HEK293 (cell line): ENCODE measurements at regions not wholly inside any gene's neighbourhood (a gene's known extent, or its start where the extent isn't known, plus 50 kb on each side); places are given as distances from the start of the nearest gene placed in this dataset.

ENCODE experiments used
- CTCF ChIA-PET: fragments of 350-600 bp; formaldehyde crosslinking; extraction: SDS; loops from one replicate; lab custom pipeline; 2021; ENCODE audit warnings: antibody characterized with exemption; lab: Yijun Ruan, JAX
- POLR2A ChIA-PET: fragments of 300-600 bp; formaldehyde crosslinking; extraction: SDS; loops from one replicate; lab custom pipeline; 2020; ENCODE audit warnings: antibody characterized with exemption, inconsistent platforms; lab: Yijun Ruan, JAX
- H3K27ac ChIP-seq: fragments of 200-500 bp; sonication (Bioruptor generic); 2 replicates; pipeline ENCODE4 v1.5.1; 2014; ENCODE audit warnings: low read depth, low read length, control low read depth, inconsistent platforms; ENCODE audit errors: extremely low read depth
- H3K36me3 ChIP-seq, 2 experiments: fragments of 200-500 bp in 1 of 2; sonication (Bioruptor generic) in 1 of 2; 1 replicate in 1 of 2; 2 replicates in 1 of 2; pipeline ENCODE4 v1.5.1; 2014 to 2017; ENCODE audit warnings: inconsistent platforms in 2 of 2, low read length in 2 of 2; ENCODE audit not compliant: control insufficient read depth in 2 of 2, insufficient read depth in 1 of 2
- H3K4me1 ChIP-seq: fragments of 200-500 bp; sonication (Bioruptor generic); 2 replicates; pipeline ENCODE4 v1.5.1; 2014; ENCODE audit warnings: mild to moderate bottlenecking, low read length, inconsistent platforms; ENCODE audit not compliant: control insufficient read depth, insufficient read depth
- H3K4me3 ChIP-seq: 2 replicates; pipeline ENCODE4 v1.5.1; 2011; ENCODE audit warnings: low read depth, mild to moderate bottlenecking, control low read depth, low read length, moderate library complexity
- H3K9me3 ChIP-seq: fragments of 200-500 bp; sonication (Bioruptor generic); 2 replicates; pipeline ENCODE4 v1.5.1; 2014; ENCODE audit warnings: low read depth, low read length, inconsistent platforms; ENCODE audit not compliant: control insufficient read depth, insufficient read depth
- BCL11A ChIP-seq: fragments of 450-650 bp; formaldehyde crosslinking; IDR thresholded peaks from 2 replicates; pipeline ENCODE4 v1.5.1; 2016; ENCODE audit warnings: low read depth, missing biosample characterization, missing genetic modification characterization
- EGR2 ChIP-seq: fragments of 450-650 bp; formaldehyde crosslinking; IDR thresholded peaks from 2 replicates; pipeline ENCODE4 v1.5.1; 2016; ENCODE audit warnings: low read depth, missing biosample characterization, missing genetic modification characterization
- KLF8 ChIP-seq: fragments of 450-650 bp; formaldehyde crosslinking; IDR thresholded peaks from 2 replicates; pipeline ENCODE4 v1.5.1; 2016; ENCODE audit warnings: missing biosample characterization, missing genetic modification characterization
- SETDB1 ChIP-seq: IDR thresholded peaks from one replicate; pipeline ENCODE4 v1.6.1; 2017; ENCODE audit warnings: mild to moderate bottlenecking, low read length, moderate library complexity, mixed read lengths; ENCODE audit not compliant: insufficient read length
- ZFHX2 ChIP-seq: fragments of 450-650 bp; formaldehyde crosslinking; conservative IDR thresholded peaks from 2 replicates; pipeline ENCODE4 v1.5.1; 2016; ENCODE audit warnings: missing biosample characterization, missing genetic modification characterization
- ZNF133 ChIP-seq: fragments of 450-650 bp; formaldehyde crosslinking; IDR thresholded peaks from 2 replicates; pipeline ENCODE4 v1.5.1; 2016; ENCODE audit warnings: missing biosample characterization, missing genetic modification characterization
- ZNF169 ChIP-seq: fragments of 450-650 bp; formaldehyde crosslinking; IDR thresholded peaks from 2 replicates; pipeline ENCODE4 v1.5.1; 2016; ENCODE audit warnings: missing biosample characterization, missing genetic modification characterization
- ZNF404 ChIP-seq: fragments of 450-650 bp; formaldehyde crosslinking; IDR thresholded peaks from 2 replicates; pipeline ENCODE4 v1.5.1; 2017; ENCODE audit warnings: missing biosample characterization, missing genetic modification characterization
- ZNF416 ChIP-seq: fragments of 450-650 bp; formaldehyde crosslinking; IDR thresholded peaks from 2 replicates; pipeline ENCODE4 v1.5.1; 2016; ENCODE audit warnings: missing biosample characterization, missing genetic modification characterization
- ZNF433 ChIP-seq: fragments of 450-650 bp; formaldehyde crosslinking; IDR thresholded peaks from 2 replicates; pipeline ENCODE4 v1.5.1; 2016; ENCODE audit warnings: missing biosample characterization, missing genetic modification characterization, low read depth
- ZNF449 ChIP-seq: fragments of 450-650 bp; formaldehyde crosslinking; IDR thresholded peaks from 2 replicates; pipeline ENCODE4 v1.5.1; 2017; ENCODE audit warnings: missing biosample characterization, mild to moderate bottlenecking, missing genetic modification characterization, moderate library complexity
- ZNF488 ChIP-seq: fragments of 450-650 bp; formaldehyde crosslinking; IDR thresholded peaks from 2 replicates; pipeline ENCODE4 v1.5.1; 2016; ENCODE audit warnings: missing biosample characterization, missing genetic modification characterization
- ZNF514 ChIP-seq: fragments of 450-650 bp; formaldehyde crosslinking; IDR thresholded peaks from 2 replicates; pipeline ENCODE4 v1.5.1; 2016; ENCODE audit warnings: missing biosample characterization, missing genetic modification characterization
- ZNF518A ChIP-seq: fragments of 450-650 bp; formaldehyde crosslinking; conservative IDR thresholded peaks from 2 replicates; pipeline ENCODE4 v1.5.1; 2016; ENCODE audit warnings: low read depth, missing biosample characterization, missing genetic modification characterization
- ZNF521 ChIP-seq: fragments of 450-650 bp; formaldehyde crosslinking; IDR thresholded peaks from 2 replicates; pipeline ENCODE4 v1.5.1; 2017; ENCODE audit warnings: missing biosample characterization, mild to moderate bottlenecking, missing genetic modification characterization
- ZNF654 ChIP-seq: fragments of 450-650 bp; formaldehyde crosslinking; IDR thresholded peaks from 2 replicates; pipeline ENCODE4 v1.5.1; 2016; ENCODE audit warnings: low read depth, missing biosample characterization, missing genetic modification characterization
- ZNF658 ChIP-seq: fragments of 450-650 bp; formaldehyde crosslinking; IDR thresholded peaks from 2 replicates; pipeline ENCODE4; 2016; ENCODE audit warnings: missing biosample characterization, missing genetic modification characterization
- ZNF704 ChIP-seq: fragments of 450-650 bp; formaldehyde crosslinking; IDR thresholded peaks from 2 replicates; pipeline ENCODE4 v1.5.1; 2016; ENCODE audit warnings: missing biosample characterization, missing genetic modification characterization
- ZNF776 ChIP-seq: fragments of 450-650 bp; formaldehyde crosslinking; IDR thresholded peaks from 2 replicates; pipeline ENCODE4 v1.5.0; 2017; ENCODE audit warnings: missing biosample characterization, missing genetic modification characterization, borderline replicate concordance
- ZNF777 ChIP-seq: fragments of 450-650 bp; formaldehyde crosslinking; IDR thresholded peaks from 2 replicates; pipeline ENCODE4 v1.5.1; 2017; ENCODE audit warnings: missing biosample characterization, missing genetic modification characterization, borderline replicate concordance
- ZSCAN18 ChIP-seq: fragments of 450-650 bp; formaldehyde crosslinking; IDR thresholded peaks from 2 replicates; pipeline ENCODE4 v1.5.1; 2016; ENCODE audit warnings: missing biosample characterization, missing genetic modification characterization
- TF ChIP-seq, protein P1 (sequence below): fragments of 450-650 bp; formaldehyde crosslinking; IDR thresholded peaks from 2 replicates; pipeline ENCODE4 v1.5.1; 2016; ENCODE audit warnings: missing biosample characterization, missing genetic modification characterization

- Histone ChIP-seq H3K9me3 (no peaks in the 10 kb centered on the region), H3K4me3 (no peak overlapping the region), H3K4me1 (no peaks in the 10 kb centered on the region), H3K27ac (no peak overlapping the region), H3K36me3 (no peaks in the 10 kb centered on the region)
- ChIA-PET CTCF (interaction anchor here (0.6 kb wide), 1 partner anchor 11 kb away, joined by 3 read pairs; no protein-coding TSS in a partner anchor), POLR2A (no interaction called here)
- TF ChIP-seq KLF8 (tag by site-specific recombination) (no peak), ZNF416 (tag by site-specific recombination) (no peak), ZNF433 (tag by site-specific recombination) (no peak), ZNF654 (tag by site-specific recombination) (no peak), ZNF704 (tag by site-specific recombination) (no peak), ZFHX2 (tag by site-specific recombination) (no peak), ZNF404 (tag by site-specific recombination) (no peak), ZNF518A (tag by site-specific recombination) (no peak), SETDB1 (no peak)
Observed at GRCh38 chr3:71887256-71887655, 102.3 kb upstream of the PROK2 start.

- ChIA-PET POLR2A (no interaction called here), CTCF (interaction anchor here (2.8 kb wide), 1 partner anchor 9 kb away, joined by 17 read pairs; no protein-coding TSS in a partner anchor)
- Histone ChIP-seq H3K4me1 (no peaks in the 10 kb centered on the region), H3K36me3 (no peaks in the 10 kb centered on the region), H3K27ac (no peak overlapping the region), H3K9me3 (no peaks in the 10 kb centered on the region), H3K4me3 (no peak overlapping the region)
- TF ChIP-seq ZNF521 (tag by site-specific recombination), result no peak
- TF ChIP-seq ZNF776, result no peak
- TF ChIP-seq ZNF449, result no peak
- no peak for TF ChIP-seq EGR2 (tag by site-specific recombination)
- no peak for TF ChIP-seq ZNF488 (tag by site-specific recombination)
- TF ChIP-seq, protein P1, sequence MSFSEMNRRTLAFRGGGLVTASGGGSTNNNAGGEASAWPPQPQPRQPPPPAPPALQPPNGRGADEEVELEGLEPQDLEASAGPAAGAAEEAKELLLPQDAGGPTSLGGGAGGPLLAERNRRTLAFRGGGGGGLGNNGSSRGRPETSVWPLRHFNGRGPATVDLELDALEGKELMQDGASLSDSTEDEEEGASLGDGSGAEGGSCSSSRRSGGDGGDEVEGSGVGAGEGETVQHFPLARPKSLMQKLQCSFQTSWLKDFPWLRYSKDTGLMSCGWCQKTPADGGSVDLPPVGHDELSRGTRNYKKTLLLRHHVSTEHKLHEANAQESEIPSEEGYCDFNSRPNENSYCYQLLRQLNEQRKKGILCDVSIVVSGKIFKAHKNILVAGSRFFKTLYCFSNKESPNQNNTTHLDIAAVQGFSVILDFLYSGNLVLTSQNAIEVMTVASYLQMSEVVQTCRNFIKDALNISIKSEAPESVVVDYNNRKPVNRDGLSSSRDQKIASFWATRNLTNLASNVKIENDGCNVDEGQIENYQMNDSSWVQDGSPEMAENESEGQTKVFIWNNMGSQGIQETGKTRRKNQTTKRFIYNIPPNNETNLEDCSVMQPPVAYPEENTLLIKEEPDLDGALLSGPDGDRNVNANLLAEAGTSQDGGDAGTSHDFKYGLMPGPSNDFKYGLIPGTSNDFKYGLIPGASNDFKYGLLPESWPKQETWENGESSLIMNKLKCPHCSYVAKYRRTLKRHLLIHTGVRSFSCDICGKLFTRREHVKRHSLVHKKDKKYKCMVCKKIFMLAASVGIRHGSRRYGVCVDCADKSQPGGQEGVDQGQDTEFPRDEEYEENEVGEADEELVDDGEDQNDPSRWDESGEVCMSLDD (tag by site-specific recombination), result no peak
- TF ChIP-seq ZNF133 (tag by site-specific recombination), result no peak
- no peak for TF ChIP-seq ZNF169 (tag by site-specific recombination)
- no peak for TF ChIP-seq ZSCAN18 (tag by site-specific recombination)
- TF ChIP-seq ZNF514 (tag by site-specific recombination), result no peak
- no peak for TF ChIP-seq BCL11A (tag by site-specific recombination)
- no peak for TF ChIP-seq ZNF658 (tag by site-specific recombination)
- no peak for TF ChIP-seq ZNF777 (tag by site-specific recombination)
Observed at GRCh38 chr3:71885006-71885405, 100.1 kb upstream of the PROK2 start.
